IMR-90 (cell line): ENCODE measurements at regions not wholly inside any gene's neighbourhood (a gene's known extent, or its start where the extent isn't known, plus 50 kb on each side); places are given as distances from the start of the nearest gene placed in this dataset.
A peak's percentile ranks its signal among the peaks of the same experiment; 100 is the strongest.

ENCODE experiments used
- ATAC-seq: fragments of 200-7000 bp; cut with Tn5 transposase; 2 replicates; pipeline ENCODE4 v1.9.1; 2020; ENCODE audit warnings: low read depth, mild to moderate bottlenecking, moderate library complexity
- BruUV-seq: library from RNA; stranded (reverse); fragments of 400-500 nt; replicated peaks from 2 replicates; lab custom pipeline; 2021; lab: Mats Ljungman, UMichigan
- CTCF ChIA-PET: fragments of 300-600 bp; formaldehyde crosslinking; extraction: SDS; loops from one replicate; lab custom pipeline; 2021; ENCODE audit warnings: antibody characterized with exemption; lab: Yijun Ruan, JAX
- POLR2A ChIA-PET: fragments of 300-600 bp; sonication (Branson Sonifier 250); formaldehyde crosslinking; loops from one replicate; lab custom pipeline; 2022; ENCODE audit warnings: antibody characterized with exemption; ENCODE audit not compliant: unreplicated experiment; lab: Charles Lee
- DNase-seq: peaks from one replicate; pipeline ENCODE4 v3.0.0; 2013
- H2AFZ ChIP-seq: replicated peaks from 2 replicates; pipeline ENCODE3; 2013; ENCODE audit warnings: low read length, mild to moderate bottlenecking; ENCODE audit not compliant: poor library complexity
- H2AK5ac ChIP-seq: 2 replicates; pipeline ENCODE4 v1.6.1; 2013; ENCODE audit warnings: low read depth, low read length, inconsistent platforms
- H2AK9ac ChIP-seq: replicated peaks from 2 replicates; pipeline ENCODE3; 2013; ENCODE audit warnings: mild to moderate bottlenecking, low read depth, low read length, moderate library complexity; ENCODE audit not compliant: poor library complexity
- H2BK120ac ChIP-seq: 2 replicates; pipeline ENCODE4 v1.6.1; 2013; ENCODE audit warnings: low read depth, low read length, inconsistent platforms
- H2BK15ac ChIP-seq: 3 replicates; pipeline ENCODE4 v1.6.1; 2013; ENCODE audit warnings: low read depth, low read length, inconsistent platforms
- H2BK20ac ChIP-seq: 2 replicates; pipeline ENCODE4 v1.6.1; 2013; ENCODE audit warnings: low read depth, mild to moderate bottlenecking, inconsistent platforms, low read length, moderate library complexity
- H2BK5ac ChIP-seq: 2 replicates; pipeline ENCODE4 v1.6.1; 2013; ENCODE audit warnings: mild to moderate bottlenecking, low read depth, low read length, inconsistent platforms; ENCODE audit not compliant: poor library complexity, severe bottlenecking
- H3K14ac ChIP-seq: replicated peaks from 2 replicates; pipeline ENCODE4 v1.6.1; 2013; ENCODE audit warnings: low read depth, low read length, inconsistent platforms
- H3K18ac ChIP-seq: 2 replicates; pipeline ENCODE4 v1.6.1; 2013; ENCODE audit warnings: low read depth, low read length, control low read depth
- H3K23ac ChIP-seq: 2 replicates; pipeline ENCODE4 v1.6.1; 2013; ENCODE audit warnings: low read depth, low read length, inconsistent platforms
- H3K27ac ChIP-seq: 2 replicates; pipeline ENCODE4 v1.5.1; 2013; ENCODE audit warnings: mild to moderate bottlenecking, control low read depth, low read length; ENCODE audit not compliant: insufficient read depth
- H3K27me3 ChIP-seq: 2 replicates; pipeline ENCODE4 v1.6.1; 2013; ENCODE audit warnings: low read length; ENCODE audit not compliant: control insufficient read depth, insufficient read depth
- H3K36me3 ChIP-seq: 2 replicates; pipeline ENCODE4 v1.6.1; 2013; ENCODE audit warnings: low read length, mixed read lengths; ENCODE audit not compliant: control insufficient read depth, insufficient read depth
- H3K4ac ChIP-seq: 2 replicates; pipeline ENCODE4 v1.6.1; 2013; ENCODE audit warnings: low read depth, low read length, inconsistent platforms
- H3K4me1 ChIP-seq: 2 replicates; pipeline ENCODE4 v1.6.1; 2013; ENCODE audit warnings: low read length, mixed read lengths; ENCODE audit not compliant: control insufficient read depth, insufficient read depth
- H3K4me2 ChIP-seq: 2 replicates; pipeline ENCODE4 v1.6.1; 2013; ENCODE audit warnings: low read depth, mild to moderate bottlenecking, control low read depth, low read length, moderate library complexity
- H3K4me3 ChIP-seq: 2 replicates; pipeline ENCODE4 v1.5.1; 2013; ENCODE audit warnings: low read depth, mild to moderate bottlenecking, control low read depth, low read length, moderate library complexity; ENCODE audit not compliant: insufficient read depth
- H3K56ac ChIP-seq: 2 replicates; pipeline ENCODE4 v1.6.1; 2013; ENCODE audit warnings: low read length, inconsistent platforms; ENCODE audit not compliant: insufficient read depth; ENCODE audit errors: extremely low read depth
- H3K79me1 ChIP-seq, 2 experiments: 2 replicates each; pipeline ENCODE4 v1.6.1; 2013; ENCODE audit warnings: low read length in 2 of 2, inconsistent platforms in 1 of 2, low read depth in 1 of 2
- H3K9ac ChIP-seq: 2 replicates; pipeline ENCODE4 v1.6.1; 2013; ENCODE audit warnings: low read depth, low read length, control low read depth
- H3K9me1 ChIP-seq: 2 replicates; pipeline ENCODE4 v1.6.1; 2013; ENCODE audit warnings: low read length, inconsistent platforms; ENCODE audit not compliant: insufficient read depth
- H3K9me3 ChIP-seq: 2 replicates; pipeline ENCODE4 v1.6.1; 2013; ENCODE audit warnings: low read length; ENCODE audit not compliant: control insufficient read depth, insufficient read depth
- H4K20me1 ChIP-seq: 2 replicates; pipeline ENCODE4 v1.6.1; 2013; ENCODE audit warnings: low read length, inconsistent platforms; ENCODE audit not compliant: insufficient read depth
- H4K5ac ChIP-seq: 2 replicates; pipeline ENCODE4 v1.6.1; 2013; ENCODE audit warnings: mild to moderate bottlenecking, low read depth, low read length, control low read depth
- H4K8ac ChIP-seq, 2 experiments: 2 replicates each; pipeline ENCODE4 v1.6.1; 2013; ENCODE audit warnings: low read depth in 2 of 2, low read length in 2 of 2, control low read depth in 1 of 2, inconsistent platforms in 1 of 2
- H4K91ac ChIP-seq: 2 replicates; pipeline ENCODE4 v1.6.1; 2013; ENCODE audit warnings: low read depth, low read length, inconsistent platforms; ENCODE audit not compliant: insufficient read depth
- MAFK ChIP-seq: IDR thresholded peaks from 2 replicates; pipeline ENCODE4 v1.6.1; 2012; ENCODE audit warnings: low read depth, low read length, improper control_type of control experiment
- WGBS, 2 experiments: methylation state at CpG; one replicate each; pipeline versions ENCODE4 v1.1.5 to v1.1.7; 2013; ENCODE audit warnings: missing lambda C conversion rate in 2 of 2; ENCODE audit not compliant: insufficient read length in 1 of 2; ENCODE audit errors: extremely low coverage in 2 of 2; 5-methylcytosine and 5-hydroxymethylcytosine counted together
- dilution Hi-C: fragments of 300-500 bp; cut with HindIII; formaldehyde crosslinking; loops from one replicate; pipeline ENCODE4 v1.14.3; 2018; ENCODE audit warnings: low sequenced_read_pairs; ENCODE audit not compliant: unreplicated experiment
- in situ Hi-C: fragments of 300-500 bp; cut with MboI; formaldehyde crosslinking; loops from 3 replicates; pipeline ENCODE4 v1.14.3; 2019; ENCODE audit warnings: low sequenced_read_pairs, inconsistent platforms, mixed read lengths
- intact Hi-C: fragments of 100-400 bp; cut with micrococcal nuclease; formaldehyde crosslinking; loops from 2 replicates; pipeline ENCODE4 v1.10.0; 2022
- TF ChIP-seq, protein P1 (sequence below): conservative IDR thresholded peaks from 2 replicates; pipeline ENCODE4 v1.5.1; 2012; ENCODE audit warnings: mild to moderate bottlenecking, low read depth, low read length, improper control_type of control experiment

DNA sequence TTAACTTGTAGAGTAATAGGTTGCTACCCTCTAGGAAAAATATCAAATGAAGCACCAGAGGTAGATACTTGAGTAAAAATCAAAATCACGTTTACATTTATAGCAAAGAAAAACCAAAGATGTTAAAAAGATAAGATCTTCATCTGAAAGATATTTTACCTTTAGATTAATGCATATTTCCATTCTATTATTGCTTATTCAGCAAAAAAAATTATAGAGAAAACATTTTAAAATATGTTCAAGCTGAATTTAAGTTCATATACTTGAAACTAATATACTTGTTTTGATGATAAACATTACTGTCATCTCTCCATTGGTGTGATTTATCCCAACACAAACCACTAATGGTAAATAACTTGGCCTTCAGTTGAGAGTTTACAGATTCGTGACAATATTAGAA, 422.3 kb downstream of the CAAP1 start:
- intact Hi-C loops, result no loop called here
- ATAC-seq, result no peak

More for the DNA sequence above, 422.3 kb downstream of the CAAP1 start:
- Histone ChIP-seq H3K27me3 (no peaks in the 10 kb centered on the region), H3K79me1 (no peaks in the 10 kb centered on the region), H4K20me1 (no peaks in the 10 kb centered on the region), H2BK20ac (no peak overlapping the region), H3K27ac (no peak overlapping the region), H3K36me3 (no peaks in the 10 kb centered on the region), H3K14ac (no peak overlapping the region), H2BK120ac (no peak overlapping the region), H3K18ac (no peak overlapping the region), H3K4me3 (no peak overlapping the region), H2BK15ac (no peak overlapping the region), H4K5ac (no peak overlapping the region), H2BK5ac (no peak overlapping the region), H3K9me1 (no peaks in the 10 kb centered on the region), H3K23ac (no peak overlapping the region), H3K56ac (no peak overlapping the region), H4K91ac (no peak overlapping the region), H2AK9ac (no peak overlapping the region), H3K9me3 (no peaks in the 10 kb centered on the region; the same call in 1 of the 2 replicates), H4K8ac (no peak overlapping the region), H3K4me1 (no peaks in the 10 kb centered on the region), H2AFZ (no peak overlapping the region), H2AK5ac (no peak overlapping the region), H3K4ac (no peak overlapping the region), H3K9ac (no peak overlapping the region), H3K4me2 (no peak overlapping the region)
- dilution Hi-C loops, result no loop called here
- TF ChIP-seq, protein P1, sequence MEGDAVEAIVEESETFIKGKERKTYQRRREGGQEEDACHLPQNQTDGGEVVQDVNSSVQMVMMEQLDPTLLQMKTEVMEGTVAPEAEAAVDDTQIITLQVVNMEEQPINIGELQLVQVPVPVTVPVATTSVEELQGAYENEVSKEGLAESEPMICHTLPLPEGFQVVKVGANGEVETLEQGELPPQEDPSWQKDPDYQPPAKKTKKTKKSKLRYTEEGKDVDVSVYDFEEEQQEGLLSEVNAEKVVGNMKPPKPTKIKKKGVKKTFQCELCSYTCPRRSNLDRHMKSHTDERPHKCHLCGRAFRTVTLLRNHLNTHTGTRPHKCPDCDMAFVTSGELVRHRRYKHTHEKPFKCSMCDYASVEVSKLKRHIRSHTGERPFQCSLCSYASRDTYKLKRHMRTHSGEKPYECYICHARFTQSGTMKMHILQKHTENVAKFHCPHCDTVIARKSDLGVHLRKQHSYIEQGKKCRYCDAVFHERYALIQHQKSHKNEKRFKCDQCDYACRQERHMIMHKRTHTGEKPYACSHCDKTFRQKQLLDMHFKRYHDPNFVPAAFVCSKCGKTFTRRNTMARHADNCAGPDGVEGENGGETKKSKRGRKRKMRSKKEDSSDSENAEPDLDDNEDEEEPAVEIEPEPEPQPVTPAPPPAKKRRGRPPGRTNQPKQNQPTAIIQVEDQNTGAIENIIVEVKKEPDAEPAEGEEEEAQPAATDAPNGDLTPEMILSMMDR, result no peak
- peak; percentile 96 for TF ChIP-seq MAFK
- ChIA-PET POLR2A (no interaction called here), CTCF (no interaction called here)
- WGBS, 2 experiments, result no CpG with 5 or more reads among the region's 2 CpGs
- no peak for DNase-seq
- in situ Hi-C loops, result no loop called here
- no TSS peak for BruUV-seq
